Testis (tissue), 2 donors: ENCODE measurements at regions not wholly inside any gene's neighbourhood (a gene's known extent, or its start where the extent isn't known, plus 50 kb on each side); places are given as distances from the start of the nearest gene placed in this dataset.

Experiments
- POLR2A ChIP-seq: fragments of 450-650 bp; IDR thresholded peaks from one replicate; pipeline ENCODE4 v1.6.1; 2017; ENCODE audit warnings: antibody characterized with exemption, mild to moderate bottlenecking, moderate library complexity
- TF ChIP-seq, protein P1 (sequence below), 3 experiments: fragments of 450-650 bp in 2 of 3; fragments of 200-600 bp in 1 of 3; sonication (generic) in 1 of 3; IDR thresholded peaks; one replicate each; pipeline ENCODE4 v1.5.1; 2016 to 2019; ENCODE audit warnings: antibody characterized with exemption in 3 of 3, mild to moderate bottlenecking in 2 of 3, moderate library complexity in 1 of 3

DNA sequence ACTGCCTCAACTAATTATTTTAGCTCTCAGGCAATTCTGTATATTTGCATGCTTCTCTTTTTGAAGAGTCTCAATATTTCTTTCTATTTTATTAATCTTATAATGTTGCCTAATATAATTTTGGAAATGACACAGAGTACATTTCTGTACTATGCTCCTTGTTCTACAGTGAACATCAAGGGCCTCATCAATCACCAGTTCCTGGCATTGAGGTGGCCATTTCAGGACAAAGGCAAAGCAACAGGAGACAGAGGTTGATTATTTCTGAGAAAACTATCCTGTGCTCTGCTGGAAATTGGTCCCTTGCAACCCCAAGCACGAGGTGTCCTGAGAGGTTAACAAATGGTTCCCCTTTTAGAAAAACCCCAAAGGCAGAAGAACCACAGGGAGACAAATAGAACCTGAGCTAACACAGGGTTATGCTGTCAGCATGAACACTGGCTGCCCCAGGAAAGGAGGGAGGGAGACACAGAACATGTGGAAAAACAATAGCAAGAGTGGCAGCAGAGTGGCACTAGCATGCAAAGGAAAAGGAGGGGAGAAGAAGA lies 63.9 kb upstream of the VAV3 start:
- TF ChIP-seq, protein P1, sequence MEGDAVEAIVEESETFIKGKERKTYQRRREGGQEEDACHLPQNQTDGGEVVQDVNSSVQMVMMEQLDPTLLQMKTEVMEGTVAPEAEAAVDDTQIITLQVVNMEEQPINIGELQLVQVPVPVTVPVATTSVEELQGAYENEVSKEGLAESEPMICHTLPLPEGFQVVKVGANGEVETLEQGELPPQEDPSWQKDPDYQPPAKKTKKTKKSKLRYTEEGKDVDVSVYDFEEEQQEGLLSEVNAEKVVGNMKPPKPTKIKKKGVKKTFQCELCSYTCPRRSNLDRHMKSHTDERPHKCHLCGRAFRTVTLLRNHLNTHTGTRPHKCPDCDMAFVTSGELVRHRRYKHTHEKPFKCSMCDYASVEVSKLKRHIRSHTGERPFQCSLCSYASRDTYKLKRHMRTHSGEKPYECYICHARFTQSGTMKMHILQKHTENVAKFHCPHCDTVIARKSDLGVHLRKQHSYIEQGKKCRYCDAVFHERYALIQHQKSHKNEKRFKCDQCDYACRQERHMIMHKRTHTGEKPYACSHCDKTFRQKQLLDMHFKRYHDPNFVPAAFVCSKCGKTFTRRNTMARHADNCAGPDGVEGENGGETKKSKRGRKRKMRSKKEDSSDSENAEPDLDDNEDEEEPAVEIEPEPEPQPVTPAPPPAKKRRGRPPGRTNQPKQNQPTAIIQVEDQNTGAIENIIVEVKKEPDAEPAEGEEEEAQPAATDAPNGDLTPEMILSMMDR (IDR thresholded peaks at IDR 0.05) = no peak
- no peak for TF ChIP-seq POLR2A
